Activated naive CD8-positive, alpha-beta T cell treated with anti-CD3 and anti-CD28 coated beads, Interleukin-2, amount 10 ng/mL, durations not matched to agents 7 days and 5 days (primary cell): ENCODE measurements at regions not wholly inside any gene's neighbourhood (a gene's known extent, or its start where the extent isn't known, plus 50 kb on each side); places are given as distances from the start of the nearest gene placed in this dataset.

Source experiments
- ATAC-seq: fragments of 150-1000 bp; cut with Tn5 transposase; one replicate; pipeline ENCODE4 v1.10.0; 2021; ENCODE audit warnings: low read depth, moderate library complexity
- POLR2A ChIA-PET: fragments of 350-600 bp; sonication (Branson Sonifier 250); formaldehyde crosslinking; loops from one replicate; lab custom pipeline; 2021; ENCODE audit warnings: antibody characterized with exemption; lab: Charles Lee
- DNase-seq: peaks from one replicate; pipeline ENCODE4 v3.0.0; 2021
- H3K27ac Mint-ChIP-seq: one replicate; pipeline ENCODE4 v1.8.0; 2022; ENCODE audit warnings: mild to moderate bottlenecking, mixed read lengths
- H3K27me3 Mint-ChIP-seq: one replicate; pipeline ENCODE4 v1.8.0; 2022; ENCODE audit warnings: mild to moderate bottlenecking, moderate library complexity, mixed read lengths
- H3K36me3 Mint-ChIP-seq: one replicate; pipeline ENCODE4 v1.8.0; 2021; ENCODE audit warnings: mild to moderate bottlenecking, mixed read lengths
- H3K4me1 Mint-ChIP-seq: one replicate; pipeline ENCODE4 v1.8.0; 2021; ENCODE audit warnings: mixed read lengths
- H3K4me3 Mint-ChIP-seq: one replicate; pipeline ENCODE4 v1.8.0; 2022; ENCODE audit warnings: mild to moderate bottlenecking, moderate library complexity, mixed read lengths
- H3K9me3 Mint-ChIP-seq: one replicate; pipeline ENCODE4 v1.8.0; 2021; ENCODE audit warnings: mixed read lengths

GRCh38 chr12:13564266-13564810 is 367.8 kb downstream of the EMP1 start:
- Mint-ChIP-seq H3K4me3 (no peak overlapping the region), H3K27me3 (peaks cover 7% of the 10 kb centered on the region), H3K9me3 (peaks cover 2% of the 10 kb centered on the region), H3K36me3 (no peaks in the 10 kb centered on the region), H3K4me1 (no peaks in the 10 kb centered on the region), H3K27ac (no peak overlapping the region)
- DNase-seq: no peak
- ATAC-seq: no peak
- POLR2A ChIA-PET: no interaction called here

- Mint-ChIP-seq H3K27ac (no peak overlapping the region), H3K4me1 (no peaks in the 10 kb centered on the region), H3K27me3 (peaks cover 7% of the 10 kb centered on the region), H3K36me3 (no peaks in the 10 kb centered on the region), H3K9me3 (peaks cover 2% of the 10 kb centered on the region), H3K4me3 (no peak overlapping the region)
- POLR2A ChIA-PET: no interaction called here
- no peak for ATAC-seq
- DNase-seq: no peak
These were observed 367.2 kb downstream of the EMP1 start for GRCh38 chr12:13563743-13564125.

GRCh38 chr12:13562915-13563742 is 366.6 kb downstream of the EMP1 start:
- H3K9me3 Mint-ChIP-seq: peaks cover 2% of the 10 kb centered on the region
- ATAC-seq (no peak), DNase-seq (no peak)
- H3K4me1 Mint-ChIP-seq: no peaks in the 10 kb centered on the region
- POLR2A ChIA-PET: no interaction called here
- peaks cover 7% of the 10 kb centered on the region for H3K27me3 Mint-ChIP-seq
- H3K27ac Mint-ChIP-seq: no peak overlapping the region
- H3K4me3 Mint-ChIP-seq: no peak overlapping the region
- H3K36me3 Mint-ChIP-seq: no peaks in the 10 kb centered on the region

- Mint-ChIP-seq H3K4me1 (no peaks in the 10 kb centered on the region), H3K4me3 (no peak overlapping the region), H3K27ac (no peak overlapping the region), H3K9me3 (peaks cover 2% of the 10 kb centered on the region), H3K27me3 (no peaks in the 10 kb centered on the region), H3K36me3 (no peaks in the 10 kb centered on the region)
- POLR2A ChIA-PET: no interaction called here
- ATAC-seq (no peak), DNase-seq (no peak)
These were observed 365.4 kb downstream of the EMP1 start for GRCh38 chr12:13561923-13562322.

GRCh38 chr12:13559318-13559978 is 362.9 kb downstream of the EMP1 start:
- Mint-ChIP-seq H3K36me3 (no peaks in the 10 kb centered on the region), H3K27me3 (no peaks in the 10 kb centered on the region), H3K4me1 (no peaks in the 10 kb centered on the region), H3K9me3 (peaks cover 2% of the 10 kb centered on the region), H3K27ac (no peak overlapping the region), H3K4me3 (no peak overlapping the region)
- ATAC-seq (no peak), DNase-seq (no peak)
- POLR2A ChIA-PET: no interaction called here

GRCh38 chr12:13552830-13553229 is 356.3 kb downstream of the EMP1 start:
- Mint-ChIP-seq H3K27me3 (peaks cover 4% of the 10 kb centered on the region), H3K27ac (no peak overlapping the region), H3K36me3 (no peaks in the 10 kb centered on the region), H3K9me3 (no peaks in the 10 kb centered on the region), H3K4me1 (no peaks in the 10 kb centered on the region), H3K4me3 (no peak overlapping the region)
- ATAC-seq: no peak
- DNase-seq: no peak
- POLR2A ChIA-PET: no interaction called here

GRCh38 chr12:13547283-13547682 is 350.8 kb downstream of the EMP1 start:
- Mint-ChIP-seq H3K4me3 (no peak overlapping the region), H3K9me3 (no peaks in the 10 kb centered on the region), H3K27me3 (peaks cover 7% of the 10 kb centered on the region), H3K27ac (no peak overlapping the region), H3K36me3 (no peaks in the 10 kb centered on the region), H3K4me1 (no peaks in the 10 kb centered on the region)
- POLR2A ChIA-PET: no interaction called here
- DNase-seq (no peak), ATAC-seq (no peak)

GRCh38 chr12:13546231-13546630 is 349.7 kb downstream of the EMP1 start:
- DNase-seq (no peak), ATAC-seq (no peak)
- no peak overlapping the region for H3K27ac Mint-ChIP-seq
- H3K9me3 Mint-ChIP-seq: no peaks in the 10 kb centered on the region
- H3K4me3 Mint-ChIP-seq: no peak overlapping the region
- no peaks in the 10 kb centered on the region for H3K36me3 Mint-ChIP-seq
- peaks cover 7% of the 10 kb centered on the region for H3K27me3 Mint-ChIP-seq
- POLR2A ChIA-PET: no interaction called here
- no peaks in the 10 kb centered on the region for H3K4me1 Mint-ChIP-seq

GRCh38 chr12:13539051-13539450 is 342.5 kb downstream of the EMP1 start:
- DNase-seq (no peak), ATAC-seq (no peak)
- Mint-ChIP-seq H3K9me3 (no peaks in the 10 kb centered on the region), H3K4me3 (no peak overlapping the region), H3K4me1 (peaks cover 3% of the 10 kb centered on the region), H3K36me3 (no peaks in the 10 kb centered on the region), H3K27ac (no peak overlapping the region), H3K27me3 (peaks cover 2% of the 10 kb centered on the region)
- POLR2A ChIA-PET: no interaction called here

- POLR2A ChIA-PET: no interaction called here
- H3K4me1 Mint-ChIP-seq: peaks cover 3% of the 10 kb centered on the region
- no peak overlapping the region for H3K4me3 Mint-ChIP-seq
- no peak overlapping the region for H3K27ac Mint-ChIP-seq
- ATAC-seq (no peak), DNase-seq (no peak)
- no peaks in the 10 kb centered on the region for H3K36me3 Mint-ChIP-seq
- no peaks in the 10 kb centered on the region for H3K9me3 Mint-ChIP-seq
- peaks cover 2% of the 10 kb centered on the region for H3K27me3 Mint-ChIP-seq
These were observed 341.6 kb downstream of the EMP1 start for GRCh38 chr12:13538136-13538535.

GRCh38 chr12:13537623-13538022 is 341.1 kb downstream of the EMP1 start:
- Mint-ChIP-seq H3K36me3 (no peaks in the 10 kb centered on the region), H3K27ac (no peak overlapping the region), H3K9me3 (no peaks in the 10 kb centered on the region), H3K4me3 (no peak overlapping the region), H3K27me3 (peaks cover 2% of the 10 kb centered on the region), H3K4me1 (peaks cover 3% of the 10 kb centered on the region)
- DNase-seq (no peak), ATAC-seq (no peak)
- POLR2A ChIA-PET: no interaction called here

GRCh38 chr12:13536219-13536910 is 339.8 kb downstream of the EMP1 start:
- no peak for DNase-seq
- no peaks in the 10 kb centered on the region for H3K36me3 Mint-ChIP-seq
- peaks cover 2% of the 10 kb centered on the region for H3K27me3 Mint-ChIP-seq
- ATAC-seq: no peak
- no peak overlapping the region for H3K4me3 Mint-ChIP-seq
- no peak overlapping the region for H3K27ac Mint-ChIP-seq
- H3K9me3 Mint-ChIP-seq: no peaks in the 10 kb centered on the region
- POLR2A ChIA-PET: no interaction called here
- peaks cover 3% of the 10 kb centered on the region for H3K4me1 Mint-ChIP-seq

GRCh38 chr12:13534645-13535398 is 338.3 kb downstream of the EMP1 start:
- DNase-seq (peak; percentile 55), ATAC-seq (no peak)
- H3K4me1 Mint-ChIP-seq: peaks cover 3% of the 10 kb centered on the region
- H3K27ac Mint-ChIP-seq: no peak overlapping the region
- peaks cover 5% of the 10 kb centered on the region for H3K27me3 Mint-ChIP-seq
- H3K9me3 Mint-ChIP-seq: no peaks in the 10 kb centered on the region
- H3K4me3 Mint-ChIP-seq: no peak overlapping the region
- no peaks in the 10 kb centered on the region for H3K36me3 Mint-ChIP-seq
- POLR2A ChIA-PET: no interaction called here
